GM12878 (cell line): ENCODE measurements at regions not wholly inside any gene's neighbourhood (a gene's known extent, or its start where the extent isn't known, plus 50 kb on each side); places are given as distances from the start of the nearest gene placed in this dataset.

Source experiments
- ASH2L ChIP-seq: fragments of 300-600, 200-600 bp; sonication (generic); IDR thresholded peaks from 2 replicates; pipeline ENCODE4 v1.6.1; 2017; ENCODE audit warnings: low read depth, mild to moderate bottlenecking, borderline replicate concordance
- DPF2 ChIP-seq: fragments of 450-650 bp; IDR thresholded peaks from 2 replicates; pipeline ENCODE4 v1.6.1; 2017; ENCODE audit warnings: mild to moderate bottlenecking
- ESRRA ChIP-seq: IDR thresholded peaks from 2 replicates; pipeline ENCODE4 v1.6.1; 2012; ENCODE audit warnings: mild to moderate bottlenecking, low read length, improper control_type of control experiment
- IKZF1 ChIP-seq: fragments of 450-650 bp; conservative IDR thresholded peaks from 2 replicates; pipeline ENCODE4 v1.6.1; 2017; ENCODE audit warnings: antibody characterized with exemption, mild to moderate bottlenecking
- IRF4 ChIP-seq: IDR thresholded peaks from 2 replicates; pipeline ENCODE4 v1.6.1; 2011; ENCODE audit warnings: low read depth, low read length
- KLF5 ChIP-seq: fragments of 450-650 bp; IDR thresholded peaks from 2 replicates; pipeline ENCODE4 v1.6.1; 2014; ENCODE audit warnings: mild to moderate bottlenecking; ENCODE audit not compliant: partially characterized antibody
- MEF2B ChIP-seq: fragments of 450-650 bp; IDR thresholded peaks from 2 replicates; pipeline ENCODE4 v1.6.1; 2018; ENCODE audit warnings: mild to moderate bottlenecking, moderate library complexity; ENCODE audit not compliant: partially characterized antibody, poor library complexity, severe bottlenecking
- NFIC ChIP-seq: IDR thresholded peaks from 2 replicates; pipeline ENCODE4 v1.6.1; 2012; ENCODE audit warnings: low read depth, mild to moderate bottlenecking, inconsistent platforms, low read length, moderate library complexity
- NFYB ChIP-seq: IDR thresholded peaks from 2 replicates; pipeline ENCODE4 v1.6.1; 2011; ENCODE audit warnings: low read depth, mild to moderate bottlenecking, low read length, improper control_type of control experiment, moderate library complexity; ENCODE audit not compliant: insufficient read depth
- PAX5 ChIP-seq: IDR thresholded peaks from 2 replicates; pipeline ENCODE4 v1.6.1; 2011; ENCODE audit warnings: low read depth, low read length, borderline replicate concordance
- RAD51 ChIP-seq: fragments of 450-650 bp; IDR thresholded peaks from 2 replicates; pipeline ENCODE4 v1.6.1; 2016; ENCODE audit warnings: moderate library complexity, mild to moderate bottlenecking, inconsistent platforms
- RB1 ChIP-seq: fragments of 450-650 bp; formaldehyde crosslinking; IDR thresholded peaks from 2 replicates; pipeline ENCODE4 v1.6.1; 2017; ENCODE audit warnings: mild to moderate bottlenecking, borderline replicate concordance
- RUNX3 ChIP-seq: IDR thresholded peaks from 2 replicates; pipeline ENCODE4 v1.6.1; 2012; ENCODE audit warnings: low read length, inconsistent platforms
- SIX5 ChIP-seq: IDR thresholded peaks from 2 replicates; pipeline ENCODE4 v1.6.1; 2011; ENCODE audit warnings: mild to moderate bottlenecking, low read depth, low read length, moderate library complexity; ENCODE audit not compliant: severe bottlenecking
- SMAD1 ChIP-seq: fragments of 450-650 bp; IDR thresholded peaks from 2 replicates; pipeline ENCODE4 v1.6.1; 2018; ENCODE audit warnings: mild to moderate bottlenecking, low read depth; ENCODE audit not compliant: partially characterized antibody
- SRF ChIP-seq, 2 experiments: IDR thresholded peaks; 2 replicates each; pipeline ENCODE4 v1.6.1; 2011; ENCODE audit warnings: low read depth in 2 of 2, low read length in 2 of 2, mild to moderate bottlenecking in 1 of 2, moderate library complexity in 1 of 2
- STAT1 ChIP-seq: fragments of 450-650 bp; conservative IDR thresholded peaks from 2 replicates; pipeline ENCODE4 v1.6.1; 2014; ENCODE audit warnings: antibody characterized with exemption, mild to moderate bottlenecking
- YBX1 ChIP-seq: fragments of 450-650 bp; IDR thresholded peaks from 2 replicates; pipeline ENCODE4 v1.6.1; 2016; ENCODE audit warnings: antibody characterized with exemption
- ZNF274 ChIP-seq: IDR thresholded peaks from one replicate; pipeline ENCODE4 v1.8.0; 2011; ENCODE audit not compliant: insufficient read length, insufficient read depth
- ZNF622 ChIP-seq: fragments of 450-650 bp; IDR thresholded peaks from 2 replicates; pipeline ENCODE4 v1.6.1; 2017; ENCODE audit warnings: mild to moderate bottlenecking, inconsistent platforms
- TF ChIP-seq, protein P1 (sequence below): fragments of 450-650 bp; formaldehyde crosslinking; IDR thresholded peaks from 2 replicates; pipeline ENCODE4 v1.5.0; 2022; ENCODE audit warnings: mild to moderate bottlenecking, missing genetic modification characterization
- TF ChIP-seq, protein P2 (sequence below): fragments of 450-650 bp; IDR thresholded peaks from 2 replicates; pipeline ENCODE4 v1.6.1; 2018; ENCODE audit warnings: mild to moderate bottlenecking, low read depth, moderate library complexity; ENCODE audit not compliant: partially characterized antibody

DNA sequence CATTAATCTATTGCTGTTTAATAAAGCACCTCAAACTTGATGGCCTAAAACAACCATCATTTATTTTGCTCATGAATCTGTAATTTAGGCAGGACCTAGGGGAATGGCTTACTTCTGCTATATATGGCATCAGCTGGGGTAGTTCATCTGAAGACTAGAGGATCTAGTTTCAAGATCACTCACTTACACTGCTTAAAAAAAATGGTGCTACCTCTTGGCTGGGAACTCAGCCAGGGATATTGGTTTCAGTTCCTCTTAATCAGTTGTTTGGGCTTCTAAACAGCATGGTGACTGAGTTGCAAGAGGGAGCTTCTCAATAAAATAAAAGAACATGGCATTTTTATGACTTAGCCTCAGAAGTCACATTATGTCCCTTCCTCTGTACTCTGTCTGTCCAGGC is 142.0 kb downstream of the FAM114A2 start (continued):
- TF ChIP-seq SIX5 (no peak), MEF2B (peak; percentile 68), PAX5 (peak; percentile 32; the same call in 1 of the 2 replicates), SMAD1 (no peak), ZNF274 (no peak), RB1 (no peak), NFYB (no peak), IKZF1 (peak; percentile 86), ZNF622 (no peak), NFIC (peak; percentile 71), DPF2 (peak; percentile 79), ASH2L (no peak), RAD51 (no peak), YBX1 (no peak), SRF (IDR thresholded peaks at IDR 0.05; ENCODE audit: low read depth in 2 of 2, low read length in 2 of 2) (peak in 1 of 2 experiments; percentile 82; a peak in 2 of 4 replicates), KLF5 (no peak), IRF4 (peak; percentile 93), ESRRA (no peak), STAT1 (no peak), RUNX3 (peak; percentile 55)
- TF ChIP-seq, protein P1, sequence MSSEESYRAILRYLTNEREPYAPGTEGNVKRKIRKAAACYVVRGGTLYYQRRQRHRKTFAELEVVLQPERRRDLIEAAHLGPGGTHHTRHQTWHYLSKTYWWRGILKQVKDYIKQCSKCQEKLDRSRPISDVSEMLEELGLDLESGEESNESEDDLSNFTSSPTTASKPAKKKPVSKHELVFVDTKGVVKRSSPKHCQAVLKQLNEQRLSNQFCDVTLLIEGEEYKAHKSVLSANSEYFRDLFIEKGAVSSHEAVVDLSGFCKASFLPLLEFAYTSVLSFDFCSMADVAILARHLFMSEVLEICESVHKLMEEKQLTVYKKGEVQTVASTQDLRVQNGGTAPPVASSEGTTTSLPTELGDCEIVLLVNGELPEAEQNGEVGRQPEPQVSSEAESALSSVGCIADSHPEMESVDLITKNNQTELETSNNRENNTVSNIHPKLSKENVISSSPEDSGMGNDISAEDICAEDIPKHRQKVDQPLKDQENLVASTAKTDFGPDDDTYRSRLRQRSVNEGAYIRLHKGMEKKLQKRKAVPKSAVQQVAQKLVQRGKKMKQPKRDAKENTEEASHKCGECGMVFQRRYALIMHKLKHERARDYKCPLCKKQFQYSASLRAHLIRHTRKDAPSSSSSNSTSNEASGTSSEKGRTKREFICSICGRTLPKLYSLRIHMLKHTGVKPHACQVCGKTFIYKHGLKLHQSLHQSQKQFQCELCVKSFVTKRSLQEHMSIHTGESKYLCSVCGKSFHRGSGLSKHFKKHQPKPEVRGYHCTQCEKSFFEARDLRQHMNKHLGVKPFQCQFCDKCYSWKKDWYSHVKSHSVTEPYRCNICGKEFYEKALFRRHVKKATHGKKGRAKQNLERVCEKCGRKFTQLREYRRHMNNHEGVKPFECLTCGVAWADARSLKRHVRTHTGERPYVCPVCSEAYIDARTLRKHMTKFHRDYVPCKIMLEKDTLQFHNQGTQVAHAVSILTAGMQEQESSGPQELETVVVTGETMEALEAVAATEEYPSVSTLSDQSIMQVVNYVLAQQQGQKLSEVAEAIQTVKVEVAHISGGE (CRISPR knock-in tag) = no peak
- TF ChIP-seq, protein P2, sequence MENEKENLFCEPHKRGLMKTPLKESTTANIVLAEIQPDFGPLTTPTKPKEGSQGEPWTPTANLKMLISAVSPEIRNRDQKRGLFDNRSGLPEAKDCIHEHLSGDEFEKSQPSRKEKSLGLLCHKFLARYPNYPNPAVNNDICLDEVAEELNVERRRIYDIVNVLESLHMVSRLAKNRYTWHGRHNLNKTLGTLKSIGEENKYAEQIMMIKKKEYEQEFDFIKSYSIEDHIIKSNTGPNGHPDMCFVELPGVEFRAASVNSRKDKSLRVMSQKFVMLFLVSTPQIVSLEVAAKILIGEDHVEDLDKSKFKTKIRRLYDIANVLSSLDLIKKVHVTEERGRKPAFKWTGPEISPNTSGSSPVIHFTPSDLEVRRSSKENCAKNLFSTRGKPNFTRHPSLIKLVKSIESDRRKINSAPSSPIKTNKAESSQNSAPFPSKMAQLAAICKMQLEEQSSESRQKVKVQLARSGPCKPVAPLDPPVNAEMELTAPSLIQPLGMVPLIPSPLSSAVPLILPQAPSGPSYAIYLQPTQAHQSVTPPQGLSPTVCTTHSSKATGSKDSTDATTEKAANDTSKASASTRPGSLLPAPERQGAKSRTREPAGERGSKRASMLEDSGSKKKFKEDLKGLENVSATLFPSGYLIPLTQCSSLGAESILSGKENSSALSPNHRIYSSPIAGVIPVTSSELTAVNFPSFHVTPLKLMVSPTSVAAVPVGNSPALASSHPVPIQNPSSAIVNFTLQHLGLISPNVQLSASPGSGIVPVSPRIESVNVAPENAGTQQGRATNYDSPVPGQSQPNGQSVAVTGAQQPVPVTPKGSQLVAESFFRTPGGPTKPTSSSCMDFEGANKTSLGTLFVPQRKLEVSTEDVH = no peak
